Tibial nerve (tissue), 3 donors: ENCODE measurements at regions not wholly inside any gene's neighbourhood (a gene's known extent, or its start where the extent isn't known, plus 50 kb on each side); places are given as distances from the start of the nearest gene placed in this dataset.

Experiments used
- EP300 ChIP-seq, 2 donors: sonication (generic); formaldehyde crosslinking; IDR thresholded peaks; one replicate each; pipeline ENCODE4 v1.6.1; 2017; ENCODE audit warnings: antibody characterized with exemption in 2 of 2, mild to moderate bottlenecking in 1 of 2
- POLR2A ChIP-seq, 2 donors: fragments of 450-650 bp; IDR thresholded peaks; one replicate each; pipeline ENCODE4 v1.6.1; 2017; ENCODE audit warnings: antibody characterized with exemption in 2 of 2, mild to moderate bottlenecking in 2 of 2, moderate library complexity in 2 of 2

- TF ChIP-seq EP300 (IDR thresholded peaks at IDR 0.05) (no peak), POLR2A (IDR thresholded peaks at IDR 0.05) (no peak)
These were observed 376.8 kb upstream of the STEAP1 start for GRCh38 chr7:89777499-89777898.
